Keratinocyte (primary cell): ENCODE measurements at regions not wholly inside any gene's neighbourhood (a gene's known extent, or its start where the extent isn't known, plus 50 kb on each side); places are given as distances from the start of the nearest gene placed in this dataset.

Experiments
- DNase-seq: peaks from one replicate; pipeline ENCODE4 v3.0.0-alpha.2; 2011; ENCODE audit warnings: low read depth, missing footprints, low spot score
- FAIRE-seq: peaks from 2 replicates; lab custom pipeline; 2011; peaks lifted over from hg19 to GRCh38; lab: Jason Lieb, UNC
- H2AFZ ChIP-seq: 2 replicates; pipeline ENCODE4 v1.6.0; 2012; ENCODE audit warnings: low read length, control low read depth, inconsistent platforms; ENCODE audit not compliant: control insufficient read depth
- H3K27ac ChIP-seq: 2 replicates; pipeline ENCODE4 v1.5.1; 2011; ENCODE audit warnings: low read length; ENCODE audit not compliant: control insufficient read depth, insufficient read depth
- H3K27me3 ChIP-seq: 3 replicates; pipeline ENCODE4 v1.6.0; 2011; ENCODE audit warnings: low read length; ENCODE audit not compliant: control insufficient read depth, insufficient read depth; ENCODE audit errors: extremely low read depth
- H3K36me3 ChIP-seq, 2 experiments: 2 replicates in 1 of 2; 3 replicates in 1 of 2; pipeline ENCODE4 v1.5.1; 2011; ENCODE audit warnings: low read length in 2 of 2, mild to moderate bottlenecking in 1 of 2; ENCODE audit not compliant: control insufficient read depth in 2 of 2, insufficient read depth in 2 of 2; ENCODE audit errors: extremely low read depth in 1 of 2
- H3K4me1 ChIP-seq: 3 replicates; pipeline ENCODE4 v1.5.1; 2011; ENCODE audit warnings: low read length; ENCODE audit not compliant: control insufficient read depth, insufficient read depth; ENCODE audit errors: extremely low read depth
- H3K4me2 ChIP-seq: 3 replicates; pipeline ENCODE4 v1.6.0; 2011; ENCODE audit warnings: low read depth, low read length; ENCODE audit not compliant: control insufficient read depth, insufficient read depth; ENCODE audit errors: extremely low read depth
- H3K4me3 ChIP-seq, 3 experiments: fragments of 200-600 bp in 1 of 3; sonication (generic) in 1 of 3; 2 replicates in 2 of 3; 3 replicates in 1 of 3; pipeline ENCODE4 v1.5.1; 2011 to 2016; ENCODE audit warnings: low read length in 3 of 3, mild to moderate bottlenecking in 3 of 3, control low read depth in 2 of 3, inconsistent platforms in 1 of 3, low read depth in 1 of 3, mixed read lengths in 1 of 3, mixed run types in 1 of 3, moderate library complexity in 1 of 3; ENCODE audit not compliant: control insufficient read depth in 2 of 3, insufficient read depth in 2 of 3; ENCODE audit errors: extremely low read depth in 1 of 3
- H3K79me2 ChIP-seq: 2 replicates; pipeline ENCODE4 v1.6.0; 2012; ENCODE audit warnings: low read length; ENCODE audit not compliant: control insufficient read depth, insufficient read depth
- H3K9ac ChIP-seq: 3 replicates; pipeline ENCODE4 v1.6.0; 2011; ENCODE audit warnings: low read length; ENCODE audit not compliant: control insufficient read depth, insufficient read depth; ENCODE audit errors: extremely low read depth
- H3K9me1 ChIP-seq: 3 replicates; pipeline ENCODE4 v1.6.0; 2011; ENCODE audit warnings: low read length; ENCODE audit not compliant: control insufficient read depth, insufficient read depth; ENCODE audit errors: extremely low read depth
- H3K9me3 ChIP-seq: 2 replicates; pipeline ENCODE4 v1.5.1; 2012; ENCODE audit warnings: low read depth, low read length; ENCODE audit not compliant: control insufficient read depth
- H4K20me1 ChIP-seq: 3 replicates; pipeline ENCODE4 v1.6.0; 2011; ENCODE audit warnings: low read length; ENCODE audit not compliant: control insufficient read depth, insufficient read depth; ENCODE audit errors: extremely low read depth
- EZH2 ChIP-seq: IDR thresholded peaks from one replicate; pipeline ENCODE4 v1.6.1; 2012; ENCODE audit warnings: inconsistent platforms, mild to moderate bottlenecking, low read length, moderate library complexity
- dilution Hi-C: fragments of 300-500 bp; cut with MboI; formaldehyde crosslinking; loops from one replicate; pipeline ENCODE4 v1.7.0; 2020; ENCODE audit warnings: low sequenced_read_pairs; ENCODE audit not compliant: extremely low pct_ligation_motif_present
- TF ChIP-seq, protein P1 (sequence below), 3 experiments: IDR thresholded peaks in 1 of 3; conservative IDR thresholded peaks in 1 of 3; optimal IDR thresholded peaks in 1 of 3; 2 replicates in 2 of 3; 3 replicates in 1 of 3; pipeline versions ENCODE3 to v1.5.1; 2011; ENCODE audit warnings: low read length in 3 of 3, mild to moderate bottlenecking in 3 of 3, moderate library complexity in 2 of 3, control low read depth in 1 of 3, inconsistent platforms in 1 of 3; ENCODE audit not compliant: insufficient read depth in 2 of 3; ENCODE audit errors: extremely low read depth in 1 of 3

DNA sequence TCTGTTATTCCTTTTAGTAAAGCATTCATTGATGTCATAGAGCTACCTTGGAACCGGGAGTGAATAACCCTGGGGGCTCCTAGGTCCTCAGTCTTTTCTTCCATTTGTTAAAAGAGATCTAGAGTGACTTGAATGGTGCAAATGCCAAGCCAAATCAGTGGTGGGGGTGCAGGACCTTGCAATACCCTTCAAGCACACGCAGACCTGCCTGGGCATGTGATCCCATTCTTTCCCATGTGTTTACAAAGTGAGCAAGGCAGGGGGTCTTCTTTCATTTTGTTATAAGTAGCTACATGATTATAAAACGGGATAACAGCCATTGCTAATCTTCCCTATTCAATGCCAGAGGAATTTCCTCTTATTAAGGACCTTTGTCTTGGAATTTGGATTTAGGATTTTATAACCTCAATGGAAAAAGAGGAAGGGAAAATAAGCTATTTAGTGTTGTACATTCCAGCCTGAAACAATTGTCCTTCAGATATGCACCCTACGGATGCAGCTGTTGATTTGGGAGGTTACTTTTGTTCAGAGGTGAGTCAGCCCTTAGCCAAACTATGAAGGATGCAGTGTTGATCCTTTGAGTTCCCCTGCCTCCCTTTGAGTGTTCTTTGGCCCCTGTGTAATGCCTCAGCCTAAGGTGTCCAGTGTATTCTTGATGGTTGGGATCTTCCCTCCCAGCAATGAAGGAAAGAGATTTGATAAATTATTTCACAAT lies 623.8 kb upstream of the HTR2C start:
- H3K79me2 ChIP-seq = no peaks in the 10 kb centered on the region
- H3K4me3 ChIP-seq = no peak overlapping the region
- no peaks in the 10 kb centered on the region for H3K9me3 ChIP-seq
- H3K27ac ChIP-seq = no peak overlapping the region
- dilution Hi-C loops = no loop called here
- H3K27me3 ChIP-seq = no peaks in the 10 kb centered on the region
- no peak overlapping the region for H3K9ac ChIP-seq
- TF ChIP-seq, protein P1, sequence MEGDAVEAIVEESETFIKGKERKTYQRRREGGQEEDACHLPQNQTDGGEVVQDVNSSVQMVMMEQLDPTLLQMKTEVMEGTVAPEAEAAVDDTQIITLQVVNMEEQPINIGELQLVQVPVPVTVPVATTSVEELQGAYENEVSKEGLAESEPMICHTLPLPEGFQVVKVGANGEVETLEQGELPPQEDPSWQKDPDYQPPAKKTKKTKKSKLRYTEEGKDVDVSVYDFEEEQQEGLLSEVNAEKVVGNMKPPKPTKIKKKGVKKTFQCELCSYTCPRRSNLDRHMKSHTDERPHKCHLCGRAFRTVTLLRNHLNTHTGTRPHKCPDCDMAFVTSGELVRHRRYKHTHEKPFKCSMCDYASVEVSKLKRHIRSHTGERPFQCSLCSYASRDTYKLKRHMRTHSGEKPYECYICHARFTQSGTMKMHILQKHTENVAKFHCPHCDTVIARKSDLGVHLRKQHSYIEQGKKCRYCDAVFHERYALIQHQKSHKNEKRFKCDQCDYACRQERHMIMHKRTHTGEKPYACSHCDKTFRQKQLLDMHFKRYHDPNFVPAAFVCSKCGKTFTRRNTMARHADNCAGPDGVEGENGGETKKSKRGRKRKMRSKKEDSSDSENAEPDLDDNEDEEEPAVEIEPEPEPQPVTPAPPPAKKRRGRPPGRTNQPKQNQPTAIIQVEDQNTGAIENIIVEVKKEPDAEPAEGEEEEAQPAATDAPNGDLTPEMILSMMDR (optimal IDR thresholded peaks at IDR 0.05 in 1 of 3, IDR thresholded peaks at IDR 0.05 in 1 of 3, conservative IDR thresholded peaks at IDR 0.05 in 1 of 3; ENCODE audit: extremely low read depth in 1 of 3, insufficient read depth in 2 of 3, low read length in 3 of 3) = no peak
- TF ChIP-seq EZH2 = no peak
- no peaks in the 10 kb centered on the region for H4K20me1 ChIP-seq
- H3K4me1 ChIP-seq = no peaks in the 10 kb centered on the region
- H3K4me2 ChIP-seq = no peak overlapping the region
- no peaks in the 10 kb centered on the region for H3K9me1 ChIP-seq
- DNase-seq (no peak), FAIRE-seq (no peak)
- H2AFZ ChIP-seq = no peak overlapping the region
- H3K36me3 ChIP-seq = no peaks in the 10 kb centered on the region

- Histone ChIP-seq H4K20me1 (no peaks in the 10 kb centered on the region), H3K36me3 (no peaks in the 10 kb centered on the region), H3K79me2 (no peaks in the 10 kb centered on the region), H3K9ac (no peak overlapping the region), H2AFZ (no peak overlapping the region), H3K9me3 (no peaks in the 10 kb centered on the region), H3K27ac (no peak overlapping the region), H3K4me3 (no peak overlapping the region), H3K9me1 (no peaks in the 10 kb centered on the region), H3K27me3 (no peaks in the 10 kb centered on the region), H3K4me2 (no peak overlapping the region), H3K4me1 (no peaks in the 10 kb centered on the region)
- TF ChIP-seq, protein P1 (optimal IDR thresholded peaks at IDR 0.05 in 1 of 3, IDR thresholded peaks at IDR 0.05 in 1 of 3, conservative IDR thresholded peaks at IDR 0.05 in 1 of 3; ENCODE audit: extremely low read depth in 1 of 3, insufficient read depth in 2 of 3, low read length in 3 of 3) = no peak
- TF ChIP-seq EZH2 = no peak
- no peak for DNase-seq
- dilution Hi-C loops = no loop called here
- no peak for FAIRE-seq
Measured at GRCh38 chrX:113956936-113957335, 627.0 kb upstream of the HTR2C start.
